H9 (cell line): ENCODE measurements at regions not wholly inside any gene's neighbourhood (a gene's known extent, or its start where the extent isn't known, plus 50 kb on each side); places are given as distances from the start of the nearest gene placed in this dataset.

Source experiments
- DNase-seq: peaks from one replicate; pipeline ENCODE4 v3.0.0-alpha.2; 2017
- H2AFZ ChIP-seq: one replicate; pipeline ENCODE4 v1.6.1; 2013; ENCODE audit warnings: mild to moderate bottlenecking, low read length, control low read depth, moderate library complexity
- H2AK5ac ChIP-seq: 2 replicates; pipeline ENCODE4 v1.6.1; 2013; ENCODE audit warnings: low read length, control low read depth, mixed read lengths; ENCODE audit not compliant: insufficient read length
- H2BK120ac ChIP-seq: one replicate; pipeline ENCODE4 v1.6.1; 2013; ENCODE audit warnings: low read depth, mild to moderate bottlenecking, low read length, control low read depth, inconsistent platforms; ENCODE audit not compliant: poor library complexity, severe bottlenecking
- H2BK12ac ChIP-seq: 2 replicates; pipeline ENCODE4 v1.6.1; 2013; ENCODE audit warnings: low read length, control low read depth, mixed read lengths, low read depth; ENCODE audit not compliant: insufficient read length
- H2BK15ac ChIP-seq: 2 replicates; pipeline ENCODE4 v1.6.1; 2013; ENCODE audit warnings: low read depth, low read length, control low read depth
- H2BK20ac ChIP-seq: one replicate; pipeline ENCODE4 v1.6.1; 2013; ENCODE audit warnings: low read depth, mild to moderate bottlenecking, low read length, control low read depth, inconsistent platforms; ENCODE audit not compliant: poor library complexity, severe bottlenecking
- H2BK5ac ChIP-seq: 2 replicates; pipeline ENCODE4 v1.6.1; 2013; ENCODE audit warnings: low read length, control low read depth, mixed read lengths; ENCODE audit not compliant: insufficient read length
- H3K14ac ChIP-seq: 2 replicates; pipeline ENCODE4 v1.6.1; 2013; ENCODE audit warnings: low read length, control low read depth; ENCODE audit not compliant: insufficient read depth
- H3K18ac ChIP-seq: 2 replicates; pipeline ENCODE4 v1.6.1; 2013; ENCODE audit warnings: low read depth, mild to moderate bottlenecking, mixed read lengths, low read length, control low read depth; ENCODE audit not compliant: insufficient read length
- H3K23ac ChIP-seq: 2 replicates; pipeline ENCODE4 v1.6.1; 2013; ENCODE audit warnings: low read length, control low read depth, mixed read lengths, low read depth; ENCODE audit not compliant: insufficient read length
- H3K23me2 ChIP-seq: 2 replicates; pipeline ENCODE4 v1.6.1; 2013; ENCODE audit warnings: low read depth, mild to moderate bottlenecking, mixed read lengths, low read length, control low read depth; ENCODE audit not compliant: insufficient read length, poor library complexity, severe bottlenecking
- H3K27ac ChIP-seq: 2 replicates; pipeline ENCODE4 v1.5.1; 2013; ENCODE audit warnings: low read length, control low read depth, mixed read lengths, low read depth; ENCODE audit not compliant: insufficient read length
- H3K27me3 ChIP-seq: 2 replicates; pipeline ENCODE4 v1.6.1; 2013; ENCODE audit warnings: low read length, control low read depth, inconsistent platforms; ENCODE audit not compliant: insufficient read depth
- H3K4ac ChIP-seq: 2 replicates; pipeline ENCODE4 v1.6.1; 2013; ENCODE audit warnings: low read depth, mild to moderate bottlenecking, control low read depth, inconsistent platforms, low read length, moderate library complexity
- H3K4me1 ChIP-seq: 2 replicates; pipeline ENCODE4 v1.6.1; 2013; ENCODE audit warnings: low read length, control low read depth, inconsistent platforms; ENCODE audit not compliant: insufficient read depth
- H3K4me2 ChIP-seq: 2 replicates; pipeline ENCODE4 v1.6.1; 2013; ENCODE audit warnings: low read length, control low read depth, mixed read lengths; ENCODE audit not compliant: insufficient read length, insufficient read depth
- H3K56ac ChIP-seq: 2 replicates; pipeline ENCODE4 v1.6.1; 2013; ENCODE audit warnings: low read depth, mild to moderate bottlenecking, mixed read lengths, low read length, control low read depth; ENCODE audit not compliant: insufficient read length
- H3K79me1 ChIP-seq: 2 replicates; pipeline ENCODE4 v1.6.1; 2013; ENCODE audit warnings: low read depth, mild to moderate bottlenecking, moderate library complexity, low read length, control low read depth, inconsistent platforms; ENCODE audit not compliant: insufficient read depth, poor library complexity, severe bottlenecking
- H3K79me2 ChIP-seq: 2 replicates; pipeline ENCODE4 v1.6.1; 2013; ENCODE audit warnings: low read length, control low read depth, inconsistent platforms; ENCODE audit not compliant: insufficient read depth
- H3K9ac ChIP-seq: 2 replicates; pipeline ENCODE4 v1.6.1; 2013; ENCODE audit warnings: low read length, control low read depth, mixed read lengths; ENCODE audit not compliant: insufficient read length; ENCODE audit errors: extremely low read depth
- H3K9me3 ChIP-seq: one replicate; pipeline ENCODE4 v1.6.1; 2013; ENCODE audit warnings: low read depth, low read length, inconsistent platforms; ENCODE audit not compliant: control insufficient read depth
- H3T11ph ChIP-seq: one replicate; pipeline ENCODE4 v1.6.1; 2013; ENCODE audit warnings: mild to moderate bottlenecking, low read length, control low read depth, inconsistent platforms
- H4K20me1 ChIP-seq: one replicate; pipeline ENCODE4 v1.6.1; 2013; ENCODE audit not compliant: control insufficient read depth, insufficient read length, insufficient read depth
- H4K5ac ChIP-seq: 2 replicates; pipeline ENCODE4 v1.6.1; 2013; ENCODE audit warnings: low read depth, mild to moderate bottlenecking, mixed read lengths, low read length, control low read depth; ENCODE audit not compliant: insufficient read length
- H4K8ac ChIP-seq: replicated peaks from 2 replicates; pipeline ENCODE4 v1.6.1; 2013; ENCODE audit warnings: low read length, control low read depth, mixed read lengths, low read depth; ENCODE audit not compliant: insufficient read length
- H4K91ac ChIP-seq: 2 replicates; pipeline ENCODE4 v1.6.1; 2013; ENCODE audit warnings: low read depth, mild to moderate bottlenecking, moderate library complexity, mixed read lengths, low read length, control low read depth; ENCODE audit not compliant: insufficient read length
- H3K27ac Mint-ChIP-seq, 3 experiments: 2 replicates in 2 of 3; 3 replicates in 1 of 3; pipeline ENCODE4 v1.8.0; 2020 to 2021; ENCODE audit warnings: mixed read lengths in 3 of 3, mild to moderate bottlenecking in 1 of 3, moderate library complexity in 1 of 3
- H3K27me3 Mint-ChIP-seq: 2 replicates; pipeline ENCODE4 v1.8.0; 2021; ENCODE audit warnings: low read depth, mild to moderate bottlenecking, moderate library complexity, mixed read lengths
- H3K36me3 Mint-ChIP-seq, 3 experiments: 2 replicates in 2 of 3; 3 replicates in 1 of 3; pipeline ENCODE4 v1.8.0; 2020 to 2021; ENCODE audit warnings: low read depth in 3 of 3, mixed read lengths in 3 of 3; ENCODE audit not compliant: insufficient read depth in 1 of 3
- H3K4me1 Mint-ChIP-seq, 2 experiments: 2 replicates each; pipeline ENCODE4 v1.8.0; 2020; ENCODE audit warnings: mixed read lengths in 2 of 2
- H3K4me3 Mint-ChIP-seq, 2 experiments: 2 replicates in 1 of 2; 3 replicates in 1 of 2; pipeline ENCODE4 v1.8.0; 2020 to 2021; ENCODE audit warnings: mild to moderate bottlenecking in 2 of 2, mixed read lengths in 2 of 2, moderate library complexity in 1 of 2
- H3K9me3 Mint-ChIP-seq, 2 experiments: 2 replicates in 1 of 2; 3 replicates in 1 of 2; pipeline ENCODE4 v1.8.0; 2020; ENCODE audit warnings: mild to moderate bottlenecking in 2 of 2, mixed read lengths in 2 of 2, moderate library complexity in 1 of 2
- CTCF ChIP-seq: fragments of 200-600 bp; sonication (generic); conservative IDR thresholded peaks from 3 replicates; pipeline ENCODE4 v1.8.0; 2021; ENCODE audit warnings: antibody characterized with exemption, mild to moderate bottlenecking
- WGBS: extraction: QIAGEN DNeasy Blood & Tissue Kit; methylation state at CpG from one replicate; pipeline ENCODE4 v1.1.7; 2013; ENCODE audit warnings: missing lambda C conversion rate, low lambda C conversion rate, mixed read lengths; ENCODE audit not compliant: insufficient read length; ENCODE audit errors: extremely low coverage; 5-methylcytosine and 5-hydroxymethylcytosine counted together

GRCh38 chr13:68908879-68909278 is 1198.7 kb upstream of the ATXN8OS start:
- Histone ChIP-seq H3K79me1 (no peaks in the 10 kb centered on the region), H2BK5ac (no peak overlapping the region), H3K14ac (no peak overlapping the region), H2BK120ac (no peak overlapping the region), H4K8ac (no peak overlapping the region), H2AK5ac (no peak overlapping the region), H3K23me2 (no peaks in the 10 kb centered on the region), H4K91ac (no peak overlapping the region), H3K9me3 (peaks cover 16% of the 10 kb centered on the region), H3K18ac (no peak overlapping the region), H3K9ac (no peak overlapping the region), H4K5ac (no peak overlapping the region), H2BK20ac (no peak overlapping the region), H3K4ac (no peak overlapping the region), H3K27ac (no peak overlapping the region), H3K27me3 (no peaks in the 10 kb centered on the region), H3K23ac (no peak overlapping the region), H2AFZ (no peak overlapping the region), H3T11ph (no peak overlapping the region), H3K79me2 (no peaks in the 10 kb centered on the region), H2BK12ac (no peak overlapping the region), H2BK15ac (no peak overlapping the region), H3K4me1 (no peaks in the 10 kb centered on the region), H3K4me2 (no peak overlapping the region), H3K56ac (no peak overlapping the region), H4K20me1 (no peaks in the 10 kb centered on the region)
- Mint-ChIP-seq H3K9me3 (peaks cover 37 to 47% of the 10 kb centered on the region in 2 experiments), H3K27ac (no peak overlapping the region), H3K4me1 (no peaks in the 10 kb centered on the region), H3K27me3 (no peaks in the 10 kb centered on the region), H3K4me3 (no peak overlapping the region), H3K36me3 (peaks cover 13 to 38% (median 23%) of the 10 kb centered on the region in 3 experiments)
- no CpG with 5 or more reads among the region's 2 CpGs for WGBS
- TF ChIP-seq CTCF, result no peak
- DNase-seq, result no peak
